ENCODE measurements at regions not wholly inside any gene's neighbourhood (a gene's known extent, or its start where the extent isn't known, plus 50 kb on each side); places are given as distances from the start of the nearest gene placed in this dataset.

- TF ChIP-seq, protein P1, sequence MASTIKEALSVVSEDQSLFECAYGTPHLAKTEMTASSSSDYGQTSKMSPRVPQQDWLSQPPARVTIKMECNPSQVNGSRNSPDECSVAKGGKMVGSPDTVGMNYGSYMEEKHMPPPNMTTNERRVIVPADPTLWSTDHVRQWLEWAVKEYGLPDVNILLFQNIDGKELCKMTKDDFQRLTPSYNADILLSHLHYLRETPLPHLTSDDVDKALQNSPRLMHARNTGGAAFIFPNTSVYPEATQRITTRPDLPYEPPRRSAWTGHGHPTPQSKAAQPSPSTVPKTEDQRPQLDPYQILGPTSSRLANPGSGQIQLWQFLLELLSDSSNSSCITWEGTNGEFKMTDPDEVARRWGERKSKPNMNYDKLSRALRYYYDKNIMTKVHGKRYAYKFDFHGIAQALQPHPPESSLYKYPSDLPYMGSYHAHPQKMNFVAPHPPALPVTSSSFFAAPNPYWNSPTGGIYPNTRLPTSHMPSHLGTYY (CRISPR knock-in tag; IDR thresholded peaks at IDR 0.05), result no peak
- no peak for TF ChIP-seq SMAD4 (CRISPR knock-in tag; IDR thresholded peaks at IDR 0.05)
- TF ChIP-seq, protein P2, sequence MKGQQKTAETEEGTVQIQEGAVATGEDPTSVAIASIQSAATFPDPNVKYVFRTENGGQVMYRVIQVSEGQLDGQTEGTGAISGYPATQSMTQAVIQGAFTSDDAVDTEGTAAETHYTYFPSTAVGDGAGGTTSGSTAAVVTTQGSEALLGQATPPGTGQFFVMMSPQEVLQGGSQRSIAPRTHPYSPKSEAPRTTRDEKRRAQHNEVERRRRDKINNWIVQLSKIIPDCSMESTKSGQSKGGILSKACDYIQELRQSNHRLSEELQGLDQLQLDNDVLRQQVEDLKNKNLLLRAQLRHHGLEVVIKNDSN (CRISPR knock-in tag; IDR thresholded peaks at IDR 0.05), result no peak
- no peak for TF ChIP-seq ZNF416 (CRISPR knock-in tag; IDR thresholded peaks at IDR 0.05)
- no peak for TF ChIP-seq GTF2I (CRISPR knock-in tag; conservative IDR thresholded peaks at IDR 0.05)
- no peak for TF ChIP-seq ESRRA (CRISPR knock-in tag; IDR thresholded peaks at IDR 0.05; ENCODE audit: borderline replicate concordance)
These were observed 412.6 kb upstream of the FAM98A start (continued) for GRCh38 chr2:34011684-34012083.

DNA sequence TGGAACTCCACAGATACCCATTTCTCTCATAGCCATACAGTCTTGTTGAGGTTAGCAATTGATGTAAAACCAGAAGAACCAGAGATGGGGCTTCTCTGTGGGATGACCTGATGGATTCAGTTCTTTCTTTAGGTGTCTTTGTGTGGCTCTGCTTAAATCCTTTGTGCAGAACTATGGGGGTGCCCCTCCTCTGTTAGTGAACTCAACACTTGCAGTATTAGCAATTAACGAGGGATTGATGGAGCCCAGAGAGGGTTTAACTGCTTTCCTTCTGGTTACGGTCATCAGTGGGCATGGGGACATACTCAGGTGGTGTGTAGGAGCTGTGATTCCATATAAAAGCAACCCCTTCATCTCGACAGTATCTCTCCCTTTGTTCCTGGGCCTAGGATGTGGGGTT lies 406.8 kb upstream of the FAM98A start:
- Mint-ChIP-seq H3K27ac (no peak overlapping the region), H3K27me3 (ENCODE audit: low read depth) (no peaks in the 10 kb centered on the region), H3K4me3 (no peak overlapping the region), H3K9me3 (peaks cover 3% of the 10 kb centered on the region; the same call in 1 of the 2 replicates), H3K4me1 (no peaks in the 10 kb centered on the region), H3K36me3 (no peaks in the 10 kb centered on the region; the same call in 1 of the 2 replicates)
- TF ChIP-seq ZNF232 (CRISPR knock-in tag; IDR thresholded peaks at IDR 0.05) (no peak), OVOL2 (CRISPR knock-in tag; IDR thresholded peaks at IDR 0.05; ENCODE audit: borderline replicate concordance) (no peak), RELA (CRISPR knock-in tag; IDR thresholded peaks at IDR 0.05; ENCODE audit: borderline replicate concordance) (no peak), E2F5 (CRISPR knock-in tag; IDR thresholded peaks at IDR 0.05) (no peak), FOXJ3 (CRISPR knock-in tag; IDR thresholded peaks at IDR 0.05; ENCODE audit: borderline replicate concordance) (no peak), NFATC4 (CRISPR knock-in tag; IDR thresholded peaks at IDR 0.05) (no peak), MXD4 (CRISPR knock-in tag; IDR thresholded peaks at IDR 0.05; ENCODE audit: borderline replicate concordance) (no peak), ATF1 (CRISPR knock-in tag; IDR thresholded peaks at IDR 0.05) (no peak), CDX4 (CRISPR knock-in tag; IDR thresholded peaks at IDR 0.05; ENCODE audit: borderline replicate concordance) (no peak), E2F1 (CRISPR knock-in tag; IDR thresholded peaks at IDR 0.05) (no peak)
- TF ChIP-seq, protein P3, sequence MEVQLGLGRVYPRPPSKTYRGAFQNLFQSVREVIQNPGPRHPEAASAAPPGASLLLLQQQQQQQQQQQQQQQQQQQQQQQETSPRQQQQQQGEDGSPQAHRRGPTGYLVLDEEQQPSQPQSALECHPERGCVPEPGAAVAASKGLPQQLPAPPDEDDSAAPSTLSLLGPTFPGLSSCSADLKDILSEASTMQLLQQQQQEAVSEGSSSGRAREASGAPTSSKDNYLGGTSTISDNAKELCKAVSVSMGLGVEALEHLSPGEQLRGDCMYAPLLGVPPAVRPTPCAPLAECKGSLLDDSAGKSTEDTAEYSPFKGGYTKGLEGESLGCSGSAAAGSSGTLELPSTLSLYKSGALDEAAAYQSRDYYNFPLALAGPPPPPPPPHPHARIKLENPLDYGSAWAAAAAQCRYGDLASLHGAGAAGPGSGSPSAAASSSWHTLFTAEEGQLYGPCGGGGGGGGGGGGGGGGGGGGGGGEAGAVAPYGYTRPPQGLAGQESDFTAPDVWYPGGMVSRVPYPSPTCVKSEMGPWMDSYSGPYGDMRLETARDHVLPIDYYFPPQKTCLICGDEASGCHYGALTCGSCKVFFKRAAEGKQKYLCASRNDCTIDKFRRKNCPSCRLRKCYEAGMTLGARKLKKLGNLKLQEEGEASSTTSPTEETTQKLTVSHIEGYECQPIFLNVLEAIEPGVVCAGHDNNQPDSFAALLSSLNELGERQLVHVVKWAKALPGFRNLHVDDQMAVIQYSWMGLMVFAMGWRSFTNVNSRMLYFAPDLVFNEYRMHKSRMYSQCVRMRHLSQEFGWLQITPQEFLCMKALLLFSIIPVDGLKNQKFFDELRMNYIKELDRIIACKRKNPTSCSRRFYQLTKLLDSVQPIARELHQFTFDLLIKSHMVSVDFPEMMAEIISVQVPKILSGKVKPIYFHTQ (CRISPR knock-in tag; IDR thresholded peaks at IDR 0.05), result no peak
- TF ChIP-seq, protein P4, sequence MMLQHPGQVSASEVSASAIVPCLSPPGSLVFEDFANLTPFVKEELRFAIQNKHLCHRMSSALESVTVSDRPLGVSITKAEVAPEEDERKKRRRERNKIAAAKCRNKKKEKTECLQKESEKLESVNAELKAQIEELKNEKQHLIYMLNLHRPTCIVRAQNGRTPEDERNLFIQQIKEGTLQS (CRISPR knock-in tag; conservative IDR thresholded peaks at IDR 0.05), result no peak
- ChIA-PET CTCF (no interaction called here), POLR2A (no interaction called here)
- ATAC-seq (no peak), DNase-seq (ENCODE audit: low spot score) (no peak)

Data from WTC11 (cell line).